ENCODE measurements at regions not wholly inside any gene's neighbourhood (a gene's known extent, or its start where the extent isn't known, plus 50 kb on each side); places are given as distances from the start of the nearest gene placed in this dataset.

GRCh38 chr2:114346658-114347057, 95.8 kb upstream of the DPP10 start:
- Histone ChIP-seq H3F3A (ENCODE audit: insufficient read depth, low read length) (peaks cover 12% of the 10 kb centered on the region), H3K4me3 (ENCODE audit: low read length) (no peak overlapping the region), H3K9me2 (replicated peaks; ENCODE audit: insufficient read depth, low read length) (no peaks in the 10 kb centered on the region), H3K79me2 (ENCODE audit: low read length) (no peaks in the 10 kb centered on the region), H3K27me3 (replicated peaks; ENCODE audit: insufficient read depth, low read length) (no peaks in the 10 kb centered on the region), H3K27ac (ENCODE audit: low read length) (no peak overlapping the region), H3K4me2 (ENCODE audit: low read depth, low read length) (no peak overlapping the region), H3K9me3 (replicated peaks; ENCODE audit: insufficient read depth, low read length) (no peaks in the 10 kb centered on the region), H3K4me1 (ENCODE audit: low read length) (peaks cover 28% of the 10 kb centered on the region), H2AFZ (ENCODE audit: low read length) (no peak overlapping the region), H4K20me1 (ENCODE audit: insufficient read depth, low read length) (no peaks in the 10 kb centered on the region), H3K9ac (ENCODE audit: low read length) (no peak overlapping the region), H3K36me3 (replicated peaks; ENCODE audit: insufficient read depth, low read length) (no peaks in the 10 kb centered on the region)
- DNase-seq: no peak
- TF ChIP-seq EZH2phosphoT487 (IDR thresholded peaks at IDR 0.05; ENCODE audit: low read length): no peak

GRCh38 chr2:114350186-114350725, 92.2 kb upstream of the DPP10 start:
- TF ChIP-seq EZH2phosphoT487 (IDR thresholded peaks at IDR 0.05; ENCODE audit: low read length) (no peak), CTCF (IDR thresholded peaks at IDR 0.05; ENCODE audit: low read length) (no peak), EZH2 (optimal IDR thresholded peaks at IDR 0.05; ENCODE audit: low read depth, low read length) (no peak)
- Histone ChIP-seq H4K20me1 (ENCODE audit: insufficient read depth, low read length) (no peaks in the 10 kb centered on the region), H3K27me3 (replicated peaks; ENCODE audit: insufficient read depth, low read length) (no peaks in the 10 kb centered on the region), H3K79me2 (ENCODE audit: low read length) (no peaks in the 10 kb centered on the region), H3K4me2 (ENCODE audit: low read depth, low read length) (peak overlapping the region; percentile 28; the same call in 1 of the 2 replicates), H3K36me3 (replicated peaks; ENCODE audit: insufficient read depth, low read length) (no peaks in the 10 kb centered on the region), H3K27ac (ENCODE audit: low read length) (peak overlapping the region; percentile 87), H3K4me3 (ENCODE audit: low read length) (no peak overlapping the region), H3K9ac (ENCODE audit: low read length) (peak overlapping the region; percentile 23; the same call in 1 of the 2 replicates), H3K4me1 (ENCODE audit: low read length) (peaks cover 28% of the 10 kb centered on the region), H2AFZ (ENCODE audit: low read length) (peak overlapping the region; percentile 39), H3K9me2 (replicated peaks; ENCODE audit: insufficient read depth, low read length) (no peaks in the 10 kb centered on the region), H3K9me3 (replicated peaks; ENCODE audit: insufficient read depth, low read length) (no peaks in the 10 kb centered on the region), H3F3A (ENCODE audit: insufficient read depth, low read length) (peaks cover 12% of the 10 kb centered on the region)
- peak; percentile 83 for DNase-seq

GRCh38 chr2:114352988-114353387, 89.5 kb upstream of the DPP10 start:
- Histone ChIP-seq H3K9ac (ENCODE audit: low read length) (no peak overlapping the region), H3K4me3 (ENCODE audit: low read length) (no peak overlapping the region), H3F3A (ENCODE audit: insufficient read depth, low read length) (peaks cover 12% of the 10 kb centered on the region), H3K9me3 (replicated peaks; ENCODE audit: insufficient read depth, low read length) (no peaks in the 10 kb centered on the region), H3K79me2 (ENCODE audit: low read length) (no peaks in the 10 kb centered on the region), H3K27me3 (replicated peaks; ENCODE audit: insufficient read depth, low read length) (no peaks in the 10 kb centered on the region), H3K4me2 (ENCODE audit: low read depth, low read length) (no peak overlapping the region), H3K27ac (ENCODE audit: low read length) (no peak overlapping the region), H3K36me3 (replicated peaks; ENCODE audit: insufficient read depth, low read length) (no peaks in the 10 kb centered on the region), H4K20me1 (ENCODE audit: insufficient read depth, low read length) (no peaks in the 10 kb centered on the region), H2AFZ (ENCODE audit: low read length) (no peak overlapping the region), H3K4me1 (ENCODE audit: low read length) (peaks cover 28% of the 10 kb centered on the region), H3K9me2 (replicated peaks; ENCODE audit: insufficient read depth, low read length) (no peaks in the 10 kb centered on the region)
- DNase-seq: no peak
- no peak for TF ChIP-seq EZH2phosphoT487 (IDR thresholded peaks at IDR 0.05; ENCODE audit: low read length)

GRCh38 chr2:114354199-114354598, 88.2 kb upstream of the DPP10 start:
- Histone ChIP-seq H3K27ac (ENCODE audit: low read length) (no peak overlapping the region), H3K27me3 (replicated peaks; ENCODE audit: insufficient read depth, low read length) (no peaks in the 10 kb centered on the region), H2AFZ (ENCODE audit: low read length) (no peak overlapping the region), H3K9me3 (replicated peaks; ENCODE audit: insufficient read depth, low read length) (no peaks in the 10 kb centered on the region), H3K4me3 (ENCODE audit: low read length) (no peak overlapping the region), H3K79me2 (ENCODE audit: low read length) (no peaks in the 10 kb centered on the region), H3K9me2 (replicated peaks; ENCODE audit: insufficient read depth, low read length) (no peaks in the 10 kb centered on the region), H3K9ac (ENCODE audit: low read length) (no peak overlapping the region), H3F3A (ENCODE audit: insufficient read depth, low read length) (peaks cover 12% of the 10 kb centered on the region), H3K4me1 (ENCODE audit: low read length) (peaks cover 22% of the 10 kb centered on the region), H4K20me1 (ENCODE audit: insufficient read depth, low read length) (no peaks in the 10 kb centered on the region), H3K4me2 (ENCODE audit: low read depth, low read length) (no peak overlapping the region), H3K36me3 (replicated peaks; ENCODE audit: insufficient read depth, low read length) (no peaks in the 10 kb centered on the region)
- TF ChIP-seq EZH2phosphoT487 (IDR thresholded peaks at IDR 0.05; ENCODE audit: low read length) (no peak), CTCF (IDR thresholded peaks at IDR 0.05; ENCODE audit: low read length) (no peak), EZH2 (optimal IDR thresholded peaks at IDR 0.05; ENCODE audit: low read depth, low read length) (no peak)
- DNase-seq: no peak
